SK-N-SH (cell line): ENCODE measurements at regions not wholly inside any gene's neighbourhood (a gene's known extent, or its start where the extent isn't known, plus 50 kb on each side); places are given as distances from the start of the nearest gene placed in this dataset.

Experiments used
- CTCF ChIA-PET: fragments of 300-600, 350-600 bp; formaldehyde crosslinking; extraction: SDS; loops from one replicate; lab custom pipeline; 2021; lab: Yijun Ruan, JAX
- POLR2A ChIA-PET: fragments of 350-600 bp; sonication (Branson Sonifier 250); formaldehyde crosslinking; extraction: SDS; loops from one replicate; lab custom pipeline; 2020; ENCODE audit warnings: antibody characterized with exemption, inconsistent platforms; lab: Yijun Ruan, JAX
- DNase-seq: peaks from one replicate; pipeline ENCODE4 v3.0.0; 2012
- H2AFZ ChIP-seq: fragments of 200-600 bp; sonication (generic); 2 replicates; pipeline ENCODE4 v1.8.1; 2016; ENCODE audit warnings: antibody characterized with exemption, mild to moderate bottlenecking, low read depth
- H3F3A ChIP-seq: fragments of 200-600 bp; sonication (generic); replicated peaks from 2 replicates; pipeline ENCODE3; 2016; ENCODE audit warnings: antibody characterized with exemption, mild to moderate bottlenecking; ENCODE audit not compliant: insufficient read depth
- H3K27ac ChIP-seq, 2 experiments: fragments of 200-500 bp in 1 of 2; fragments of 200-600 bp in 1 of 2; sonication (Bioruptor generic) in 1 of 2; sonication (generic), shearing (Covaris generic) in 1 of 2; 2 replicates each; pipeline versions ENCODE4 v1.5.1 to v1.6.1; 2014 to 2016; ENCODE audit warnings: low read depth in 2 of 2, inconsistent platforms in 1 of 2, low read length in 1 of 2, mild to moderate bottlenecking in 1 of 2, mixed read lengths in 1 of 2
- H3K27me3 ChIP-seq: fragments of 200-600 bp; sonication (generic), shearing (Covaris generic); 2 replicates; pipeline ENCODE4 v1.6.1; 2016; ENCODE audit warnings: mixed run types; ENCODE audit not compliant: insufficient read depth
- H3K36me3 ChIP-seq, 2 experiments: fragments of 200-500 bp in 1 of 2; fragments of 200-600 bp in 1 of 2; sonication (Bioruptor generic) in 1 of 2; sonication (generic) in 1 of 2; replicated peaks in 1 of 2; 2 replicates each; pipeline versions ENCODE3 to v1.5.1; 2014 to 2016; ENCODE audit warnings: low read length in 1 of 2, mild to moderate bottlenecking in 1 of 2; ENCODE audit not compliant: insufficient read depth in 2 of 2, control insufficient read depth in 1 of 2
- H3K4me1 ChIP-seq, 2 experiments: fragments of 200-500 bp in 1 of 2; fragments of 200-600 bp in 1 of 2; sonication (Bioruptor generic) in 1 of 2; sonication (generic), shearing (Covaris generic) in 1 of 2; 2 replicates each; pipeline versions ENCODE4 v1.5.1 to v1.6.1; 2014 to 2016; ENCODE audit warnings: low read depth in 1 of 2, low read length in 1 of 2, mixed run types in 1 of 2; ENCODE audit not compliant: insufficient read depth in 2 of 2, control insufficient read depth in 1 of 2
- H3K4me2 ChIP-seq: fragments of 200-600 bp; sonication (generic), shearing (Covaris generic); 2 replicates; pipeline ENCODE4 v1.6.1; 2017; ENCODE audit warnings: mixed run types
- H3K4me3 ChIP-seq, 2 experiments: fragments of 200-500 bp in 1 of 2; fragments of 200-600 bp in 1 of 2; sonication (Bioruptor generic) in 1 of 2; sonication (generic), shearing (Covaris generic) in 1 of 2; 2 replicates each; pipeline versions ENCODE4 v1.5.1 to v1.8.1; 2014 to 2016; ENCODE audit warnings: low read depth in 2 of 2, inconsistent platforms in 1 of 2, low read length in 1 of 2, mild to moderate bottlenecking in 1 of 2, mixed read lengths in 1 of 2, moderate library complexity in 1 of 2
- H3K79me2 ChIP-seq: fragments of 200-600 bp; sonication (generic); 2 replicates; pipeline ENCODE4 v1.8.1; 2017; ENCODE audit warnings: mild to moderate bottlenecking; ENCODE audit not compliant: insufficient read depth
- H3K9ac ChIP-seq: fragments of 200-600 bp; sonication (generic); 2 replicates; pipeline ENCODE4 v1.6.1; 2017; ENCODE audit warnings: mixed run types
- H3K9me2 ChIP-seq: fragments of 200-600 bp; sonication (generic); 2 replicates; pipeline ENCODE4 v1.6.1; 2017; ENCODE audit warnings: mixed run types
- H3K9me3 ChIP-seq: fragments of 200-600 bp; sonication (generic); 2 replicates; pipeline ENCODE4 v1.6.1; 2017; ENCODE audit warnings: mixed run types, mild to moderate bottlenecking, moderate library complexity
- H4K20me1 ChIP-seq: fragments of 200-600 bp; sonication (generic); 2 replicates; pipeline ENCODE4 v1.6.1; 2017; ENCODE audit warnings: mild to moderate bottlenecking, mixed run types; ENCODE audit not compliant: insufficient read depth
- ELF1 ChIP-seq: IDR thresholded peaks from 2 replicates; pipeline ENCODE4 v1.4.0; 2012
- EP300 ChIP-seq, 2 experiments: IDR thresholded peaks; 2 replicates each; pipeline versions ENCODE4 v1.4.0 to v1.6.1; 2012; ENCODE audit warnings: borderline replicate concordance in 1 of 2, low read depth in 1 of 2, low read length in 1 of 2
- FOXM1 ChIP-seq: IDR thresholded peaks from 2 replicates; pipeline ENCODE4 v1.4.0; 2012; ENCODE audit warnings: low read depth, mild to moderate bottlenecking
- MAX ChIP-seq: IDR thresholded peaks from 2 replicates; pipeline ENCODE4 v1.4.0; 2012; ENCODE audit warnings: low read depth
- MEF2A ChIP-seq: IDR thresholded peaks from 2 replicates; pipeline ENCODE4 v1.4.0; 2012; ENCODE audit warnings: low read depth, borderline replicate concordance
- MXI1 ChIP-seq: IDR thresholded peaks from 2 replicates; pipeline ENCODE4 v1.6.1; 2012; ENCODE audit warnings: mild to moderate bottlenecking, low read depth, low read length, improper control_type of control experiment
- NFIC ChIP-seq: IDR thresholded peaks from 2 replicates; pipeline ENCODE4 v1.4.0; 2012; ENCODE audit warnings: borderline replicate concordance
- NRF1 ChIP-seq: IDR thresholded peaks from 2 replicates; pipeline ENCODE4 v1.6.1; 2012; ENCODE audit warnings: low read depth, mild to moderate bottlenecking, low read length
- PBX3 ChIP-seq: IDR thresholded peaks from 2 replicates; pipeline ENCODE4; 2012
- POLR2AphosphoS5 ChIP-seq: IDR thresholded peaks from 2 replicates; pipeline ENCODE4 v1.6.1; 2012; ENCODE audit warnings: low read depth, low read length
- RAD21 ChIP-seq: IDR thresholded peaks from 2 replicates; pipeline ENCODE4 v1.6.1; 2012; ENCODE audit warnings: mild to moderate bottlenecking, low read length
- RCOR1 ChIP-seq: fragments of 150-350 bp; IDR thresholded peaks from 2 replicates; pipeline ENCODE4 v1.6.1; 2017; ENCODE audit warnings: antibody characterized with exemption, low read length
- REST ChIP-seq: IDR thresholded peaks from 2 replicates; pipeline ENCODE4 v1.6.1; 2012; ENCODE audit warnings: mild to moderate bottlenecking, low read depth, low read length, moderate library complexity
- RXRA ChIP-seq: IDR thresholded peaks from 2 replicates; pipeline ENCODE4 v1.4.0; 2012; ENCODE audit warnings: low read depth, mild to moderate bottlenecking, borderline replicate concordance
- TAF1 ChIP-seq: IDR thresholded peaks from 2 replicates; pipeline ENCODE4 v1.6.1; 2012; ENCODE audit warnings: low read depth, mild to moderate bottlenecking, low read length, moderate library complexity, borderline replicate concordance
- TCF12 ChIP-seq: IDR thresholded peaks from 2 replicates; pipeline ENCODE4 v1.4.0; 2012
- TEAD4 ChIP-seq: IDR thresholded peaks from 2 replicates; pipeline ENCODE4 v1.4.0; 2012; ENCODE audit warnings: mild to moderate bottlenecking, borderline replicate concordance; ENCODE audit not compliant: insufficient read depth
- USF1 ChIP-seq: IDR thresholded peaks from 2 replicates; pipeline ENCODE4 v1.4.0; 2012; ENCODE audit warnings: low read depth, borderline replicate concordance
- USF2 ChIP-seq: fragments of 150-350 bp; IDR thresholded peaks from 2 replicates; pipeline ENCODE4 v1.6.1; 2017; ENCODE audit warnings: antibody characterized with exemption, low read length, low read depth, borderline replicate concordance
- ZBTB33 ChIP-seq: IDR thresholded peaks from 2 replicates; pipeline ENCODE4 v1.4.0; 2012; ENCODE audit warnings: low read depth, borderline replicate concordance
- whole genome bisulfite sequencing: methylation state at CpG from one replicate; pipeline ENCODE4 v1.1.6; 2017; ENCODE audit warnings: low lambda C conversion rate; 5-methylcytosine and 5-hydroxymethylcytosine counted together

GRCh38 chr2:120480346-120480902 is 134.5 kb downstream of the INHBB start:
- ChIA-PET POLR2A (no interaction called here), CTCF (interaction anchor here (1.1 kb wide), 1 partner anchor 14 kb away, joined by 3 read pairs; no protein-coding TSS in a partner anchor)
- Histone ChIP-seq H4K20me1 (no peaks in the 10 kb centered on the region), H3K4me1 (no peaks in the 10 kb centered on the region), H3K9me3 (no peaks in the 10 kb centered on the region), H3K27ac (no peak overlapping the region), H2AFZ (no peak overlapping the region), H3K4me3 (no peak overlapping the region), H3K79me2 (no peaks in the 10 kb centered on the region), H3K9me2 (no peaks in the 10 kb centered on the region), H3K36me3 (no peaks in the 10 kb centered on the region), H3K9ac (no peak overlapping the region), H3F3A (no peaks in the 10 kb centered on the region), H3K4me2 (no peak overlapping the region), H3K27me3 (peaks cover 8% of the 10 kb centered on the region; the same call in 1 of the 2 replicates)
- 57% methylated on average over 9 of the region's 9 CpGs for WGBS
- TF ChIP-seq NFIC (no peak), EP300 (IDR thresholded peaks at IDR 0.05; ENCODE audit: borderline replicate concordance in 1 of 2, low read depth in 1 of 2, low read length in 1 of 2) (no peak), MAX (no peak), TCF12 (no peak), POLR2AphosphoS5 (no peak), ELF1 (no peak), TEAD4 (no peak), REST (no peak), TAF1 (no peak), RAD21 (no peak), FOXM1 (no peak), PBX3 (no peak), MXI1 (no peak), USF2 (no peak), RXRA (no peak), MEF2A (no peak), ZBTB33 (no peak), NRF1 (no peak), RCOR1 (no peak), USF1 (no peak)
- no peak for DNase-seq
